Hepatocyte (in vitro differentiated cells): ENCODE measurements at regions not wholly inside any gene's neighbourhood (a gene's known extent, or its start where the extent isn't known, plus 50 kb on each side); places are given as distances from the start of the nearest gene placed in this dataset.

Experiments
- EZH2 ChIP-seq: fragments of 200-600 bp; sonication (generic); IDR thresholded peaks from 2 replicates; pipeline ENCODE4 v1.6.1; 2016; ENCODE audit warnings: antibody characterized with exemption, mild to moderate bottlenecking, borderline replicate concordance
- EZH2phosphoT487 ChIP-seq: fragments of 200-600 bp; sonication (generic); IDR thresholded peaks from one replicate; pipeline ENCODE4 v1.6.1; 2018; ENCODE audit warnings: antibody characterized with exemption, mild to moderate bottlenecking, low read depth, moderate library complexity; ENCODE audit not compliant: unreplicated experiment, severe bottlenecking
- TF ChIP-seq, protein P1 (sequence below): fragments of 200-600 bp; sonication (generic); IDR thresholded peaks from 2 replicates; pipeline ENCODE4 v1.5.1; 2016; ENCODE audit warnings: antibody characterized with exemption, mild to moderate bottlenecking; ENCODE audit not compliant: poor library complexity

DNA sequence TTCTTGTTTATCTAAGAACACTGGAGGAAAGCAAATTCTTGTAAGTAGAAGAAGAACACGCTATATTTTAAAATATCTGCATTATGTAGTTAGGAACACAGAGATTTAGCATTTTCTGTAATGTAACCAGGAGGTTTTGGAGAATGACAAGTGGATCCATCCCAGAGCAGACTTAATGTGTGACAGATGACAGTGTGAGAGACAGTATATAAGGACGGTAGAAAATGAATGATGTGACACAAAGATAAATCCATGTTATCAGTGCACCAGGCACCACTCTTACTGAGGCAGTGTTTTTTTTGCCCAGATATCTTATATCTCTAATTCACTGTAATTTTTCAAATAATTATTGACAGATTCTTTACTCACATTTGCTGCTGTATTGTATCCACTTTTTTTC, 239.0 kb upstream of the KCNN2 start:
- TF ChIP-seq, protein P1, sequence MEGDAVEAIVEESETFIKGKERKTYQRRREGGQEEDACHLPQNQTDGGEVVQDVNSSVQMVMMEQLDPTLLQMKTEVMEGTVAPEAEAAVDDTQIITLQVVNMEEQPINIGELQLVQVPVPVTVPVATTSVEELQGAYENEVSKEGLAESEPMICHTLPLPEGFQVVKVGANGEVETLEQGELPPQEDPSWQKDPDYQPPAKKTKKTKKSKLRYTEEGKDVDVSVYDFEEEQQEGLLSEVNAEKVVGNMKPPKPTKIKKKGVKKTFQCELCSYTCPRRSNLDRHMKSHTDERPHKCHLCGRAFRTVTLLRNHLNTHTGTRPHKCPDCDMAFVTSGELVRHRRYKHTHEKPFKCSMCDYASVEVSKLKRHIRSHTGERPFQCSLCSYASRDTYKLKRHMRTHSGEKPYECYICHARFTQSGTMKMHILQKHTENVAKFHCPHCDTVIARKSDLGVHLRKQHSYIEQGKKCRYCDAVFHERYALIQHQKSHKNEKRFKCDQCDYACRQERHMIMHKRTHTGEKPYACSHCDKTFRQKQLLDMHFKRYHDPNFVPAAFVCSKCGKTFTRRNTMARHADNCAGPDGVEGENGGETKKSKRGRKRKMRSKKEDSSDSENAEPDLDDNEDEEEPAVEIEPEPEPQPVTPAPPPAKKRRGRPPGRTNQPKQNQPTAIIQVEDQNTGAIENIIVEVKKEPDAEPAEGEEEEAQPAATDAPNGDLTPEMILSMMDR = no peak
- TF ChIP-seq EZH2 (no peak), EZH2phosphoT487 (no peak)
